Peyer's patch (tissue), 4 donors: ENCODE measurements at regions not wholly inside any gene's neighbourhood (a gene's known extent, or its start where the extent isn't known, plus 50 kb on each side); places are given as distances from the start of the nearest gene placed in this dataset.
"Not testable (repeated sequence)": the region's sequence is repeated elsewhere in the genome, so short reads cannot be mapped to it uniquely, and the experiment has no call there.

Experiments
- POLR2A ChIP-seq, 2 donors: fragments of 450-650 bp; IDR thresholded peaks; one replicate each; pipeline ENCODE4 v1.5.1; 2017; ENCODE audit warnings: antibody characterized with exemption in 2 of 2, mild to moderate bottlenecking in 2 of 2, moderate library complexity in 2 of 2
- TF ChIP-seq, protein P1 (sequence below), 6 experiments: fragments of 450-650 bp in 4 of 6; fragments of 200-600 bp in 2 of 6; sonication (generic) in 1 of 6; IDR thresholded peaks; one replicate each; pipeline ENCODE4 v1.5.1; 2017 to 2019; ENCODE audit warnings: antibody characterized with exemption in 6 of 6, mild to moderate bottlenecking in 3 of 6, moderate library complexity in 1 of 6

DNA sequence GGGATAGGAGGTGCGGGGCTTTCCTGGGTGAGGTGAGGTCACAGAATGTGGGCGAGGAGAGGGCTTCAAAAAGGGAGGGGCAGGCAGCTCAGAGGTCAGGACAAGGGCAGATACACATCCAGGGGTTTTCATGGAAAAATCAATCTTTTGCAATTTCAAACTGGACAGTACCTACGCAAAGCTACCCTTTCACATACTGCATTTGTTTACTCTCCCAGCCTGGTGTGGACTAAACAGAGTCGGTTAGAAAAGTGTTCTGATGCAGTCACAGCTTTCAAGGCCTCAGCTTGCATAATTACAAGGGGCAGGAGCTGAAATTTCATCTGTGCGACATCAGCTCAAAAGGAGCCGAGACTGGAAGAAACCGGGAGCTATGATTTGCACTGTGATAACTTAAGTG is 309.9 kb upstream of the SOX1 start:
- not testable (repeated sequence) for TF ChIP-seq POLR2A (IDR thresholded peaks at IDR 0.05)
- TF ChIP-seq, protein P1, sequence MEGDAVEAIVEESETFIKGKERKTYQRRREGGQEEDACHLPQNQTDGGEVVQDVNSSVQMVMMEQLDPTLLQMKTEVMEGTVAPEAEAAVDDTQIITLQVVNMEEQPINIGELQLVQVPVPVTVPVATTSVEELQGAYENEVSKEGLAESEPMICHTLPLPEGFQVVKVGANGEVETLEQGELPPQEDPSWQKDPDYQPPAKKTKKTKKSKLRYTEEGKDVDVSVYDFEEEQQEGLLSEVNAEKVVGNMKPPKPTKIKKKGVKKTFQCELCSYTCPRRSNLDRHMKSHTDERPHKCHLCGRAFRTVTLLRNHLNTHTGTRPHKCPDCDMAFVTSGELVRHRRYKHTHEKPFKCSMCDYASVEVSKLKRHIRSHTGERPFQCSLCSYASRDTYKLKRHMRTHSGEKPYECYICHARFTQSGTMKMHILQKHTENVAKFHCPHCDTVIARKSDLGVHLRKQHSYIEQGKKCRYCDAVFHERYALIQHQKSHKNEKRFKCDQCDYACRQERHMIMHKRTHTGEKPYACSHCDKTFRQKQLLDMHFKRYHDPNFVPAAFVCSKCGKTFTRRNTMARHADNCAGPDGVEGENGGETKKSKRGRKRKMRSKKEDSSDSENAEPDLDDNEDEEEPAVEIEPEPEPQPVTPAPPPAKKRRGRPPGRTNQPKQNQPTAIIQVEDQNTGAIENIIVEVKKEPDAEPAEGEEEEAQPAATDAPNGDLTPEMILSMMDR (IDR thresholded peaks at IDR 0.05): not testable (repeated sequence)
